PC-3 (cell line): ENCODE measurements at regions not wholly inside any gene's neighbourhood (a gene's known extent, or its start where the extent isn't known, plus 50 kb on each side); places are given as distances from the start of the nearest gene placed in this dataset.

Experiments used
- ATAC-seq: fragments of 200-7000 bp; cut with Tn5 transposase; 2 replicates; pipeline ENCODE4 v1.9.1; 2020; ENCODE audit warnings: mild to moderate bottlenecking, moderate library complexity
- BruUV-seq: library from RNA; stranded (reverse); fragments of 400-500 nt; replicated peaks from 2 replicates; lab custom pipeline; 2021; lab: Mats Ljungman, UMichigan
- CTCF ChIA-PET: fragments of 300-600 bp; sonication (Branson Sonifier 250); formaldehyde crosslinking; loops from one replicate; lab custom pipeline; 2022; ENCODE audit warnings: antibody characterized with exemption; lab: Charles Lee
- POLR2A ChIA-PET: fragments of 300-600 bp; sonication (Branson Sonifier 250); formaldehyde crosslinking; loops from one replicate; lab custom pipeline; 2022; ENCODE audit warnings: antibody characterized with exemption; ENCODE audit not compliant: unreplicated experiment; lab: Charles Lee
- DNase-seq: peaks from one replicate; pipeline ENCODE4 v3.0.0-alpha.2; 2015
- H2AFZ ChIP-seq: fragments of 300-600 bp; sonication (generic); 2 replicates; pipeline ENCODE4 v1.6.0; 2016; ENCODE audit warnings: antibody characterized with exemption, low read length
- H3F3A ChIP-seq: fragments of 300-600 bp; sonication (generic); one replicate; pipeline ENCODE4 v1.6.0; 2017; ENCODE audit warnings: antibody characterized with exemption, low read length, control low read depth, mild to moderate bottlenecking; ENCODE audit not compliant: unreplicated experiment
- H3K27ac ChIP-seq: fragments of 300-600 bp; sonication (generic); 2 replicates; pipeline ENCODE4 v1.5.1; 2016; ENCODE audit warnings: mild to moderate bottlenecking, low read length
- H3K27me3 ChIP-seq: fragments of 300-600 bp; sonication (generic); 2 replicates; pipeline ENCODE4 v1.6.1; 2016; ENCODE audit warnings: low read length, mixed read lengths
- H3K36me3 ChIP-seq: fragments of 300-600 bp; sonication (generic); 2 replicates; pipeline ENCODE4 v1.6.1; 2016; ENCODE audit warnings: low read depth, mixed run types, low read length, mixed read lengths
- H3K4me1 ChIP-seq: fragments of 300-600 bp; sonication (generic); 2 replicates; pipeline ENCODE4 v1.5.1; 2016; ENCODE audit warnings: low read length; ENCODE audit not compliant: insufficient read depth
- H3K4me2 ChIP-seq: fragments of 300-600 bp; sonication (generic); 2 replicates; pipeline ENCODE4 v1.6.0; 2016; ENCODE audit warnings: low read length
- H3K4me3 ChIP-seq: fragments of 300-600 bp; sonication (generic); 2 replicates; pipeline ENCODE4 v1.5.1; 2016; ENCODE audit warnings: mild to moderate bottlenecking, low read length, mixed read lengths
- H3K79me2 ChIP-seq: fragments of 300-600 bp; sonication (generic); 2 replicates; pipeline ENCODE4 v1.6.1; 2017; ENCODE audit warnings: low read length, mixed read lengths
- H3K9ac ChIP-seq: fragments of 300-600 bp; sonication (generic); 2 replicates; pipeline ENCODE4 v1.6.0; 2016; ENCODE audit warnings: mild to moderate bottlenecking, low read length
- H3K9me2 ChIP-seq: fragments of 300-600 bp; sonication (generic); replicated peaks from 2 replicates; pipeline ENCODE4 v1.6.1; 2016; ENCODE audit warnings: mixed run types, low read length, mixed read lengths
- H3K9me3 ChIP-seq: fragments of 300-600 bp; sonication (generic); 2 replicates; pipeline ENCODE4 v1.6.1; 2016; ENCODE audit warnings: low read length, mixed read lengths
- H4K20me1 ChIP-seq: fragments of 300-600 bp; sonication (generic); 2 replicates; pipeline ENCODE4 v1.6.1; 2016; ENCODE audit warnings: low read length, mixed read lengths
- EZH2 ChIP-seq: fragments of 300-600 bp; sonication (generic); IDR thresholded peaks from one replicate; pipeline ENCODE4 v1.6.1; 2017; ENCODE audit warnings: antibody characterized with exemption, mild to moderate bottlenecking, low read length; ENCODE audit not compliant: unreplicated experiment
- EZH2phosphoT487 ChIP-seq: fragments of 300-600 bp; sonication (generic); IDR thresholded peaks from 2 replicates; pipeline ENCODE4 v1.6.1; 2018; ENCODE audit warnings: mild to moderate bottlenecking, antibody characterized with exemption, low read length, borderline replicate concordance
- intact Hi-C: fragments of 100-400 bp; cut with micrococcal nuclease; formaldehyde crosslinking; loops from 2 replicates; pipeline ENCODE4 v1.9.0; 2023
- TF ChIP-seq, protein P1 (sequence below): fragments of 300-600 bp; sonication (generic); conservative IDR thresholded peaks from 2 replicates; pipeline ENCODE4 v1.5.1; 2017; ENCODE audit warnings: antibody characterized with exemption, low read depth, mild to moderate bottlenecking, low read length

DNA sequence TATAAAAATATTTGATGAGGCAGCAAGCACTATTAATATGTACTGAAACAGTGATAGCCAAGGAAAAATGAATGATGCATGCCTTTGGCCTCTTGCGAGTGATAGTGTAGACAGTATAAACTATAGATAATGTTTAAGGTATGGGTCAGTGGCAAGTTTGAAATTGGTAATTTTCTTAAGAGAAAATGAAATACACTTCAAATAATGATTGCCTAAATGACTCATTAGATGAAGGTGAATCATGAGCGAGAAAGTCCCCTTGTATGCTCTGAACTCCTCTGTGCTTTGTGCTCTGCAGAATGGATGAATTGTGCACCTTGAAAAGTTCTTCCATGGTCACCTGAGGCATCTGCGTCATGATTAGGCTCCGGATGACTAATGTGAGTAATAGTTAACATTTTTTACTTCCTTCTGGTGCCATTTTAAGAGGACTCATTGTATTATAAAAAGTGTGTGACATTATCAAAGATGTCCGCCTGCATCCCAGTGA lies 84.9 kb upstream of the RTL1 start:
- Histone ChIP-seq H3K9me2 (no peaks in the 10 kb centered on the region), H3K9me3 (no peaks in the 10 kb centered on the region), H3K36me3 (no peaks in the 10 kb centered on the region), H3K79me2 (no peaks in the 10 kb centered on the region), H3K4me2 (peak overlapping the region; percentile 66), H3K27ac (peak overlapping the region; percentile 98), H3F3A (no peaks in the 10 kb centered on the region), H3K9ac (peak overlapping the region; percentile 77), H2AFZ (peak overlapping the region; percentile 36; the same call in 1 of the 2 replicates), H3K27me3 (no peaks in the 10 kb centered on the region), H3K4me3 (no peak overlapping the region), H4K20me1 (no peaks in the 10 kb centered on the region), H3K4me1 (peaks cover 48% of the 10 kb centered on the region)
- CTCF ChIA-PET, result no interaction called here
- POLR2A ChIA-PET, result no interaction called here
- BruUV-seq, result no TSS peak
- intact Hi-C loops, result loop anchor here (5.0 to 10.0 kb wide), 3 partner anchors 69 to 224 kb away; no protein-coding TSS in a partner anchor
- ATAC-seq, result peak; percentile 95
- no peak for TF ChIP-seq EZH2phosphoT487
- no peak for TF ChIP-seq EZH2
- TF ChIP-seq, protein P1, sequence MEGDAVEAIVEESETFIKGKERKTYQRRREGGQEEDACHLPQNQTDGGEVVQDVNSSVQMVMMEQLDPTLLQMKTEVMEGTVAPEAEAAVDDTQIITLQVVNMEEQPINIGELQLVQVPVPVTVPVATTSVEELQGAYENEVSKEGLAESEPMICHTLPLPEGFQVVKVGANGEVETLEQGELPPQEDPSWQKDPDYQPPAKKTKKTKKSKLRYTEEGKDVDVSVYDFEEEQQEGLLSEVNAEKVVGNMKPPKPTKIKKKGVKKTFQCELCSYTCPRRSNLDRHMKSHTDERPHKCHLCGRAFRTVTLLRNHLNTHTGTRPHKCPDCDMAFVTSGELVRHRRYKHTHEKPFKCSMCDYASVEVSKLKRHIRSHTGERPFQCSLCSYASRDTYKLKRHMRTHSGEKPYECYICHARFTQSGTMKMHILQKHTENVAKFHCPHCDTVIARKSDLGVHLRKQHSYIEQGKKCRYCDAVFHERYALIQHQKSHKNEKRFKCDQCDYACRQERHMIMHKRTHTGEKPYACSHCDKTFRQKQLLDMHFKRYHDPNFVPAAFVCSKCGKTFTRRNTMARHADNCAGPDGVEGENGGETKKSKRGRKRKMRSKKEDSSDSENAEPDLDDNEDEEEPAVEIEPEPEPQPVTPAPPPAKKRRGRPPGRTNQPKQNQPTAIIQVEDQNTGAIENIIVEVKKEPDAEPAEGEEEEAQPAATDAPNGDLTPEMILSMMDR, result no peak
- DNase-seq, result peak; percentile 94

GRCh38 chr14:100988956-100989355 lies 85.4 kb upstream of the RTL1 start:
- Histone ChIP-seq H3K27ac (peak overlapping the region; percentile 98), H3K36me3 (no peaks in the 10 kb centered on the region), H3K4me1 (peaks cover 49% of the 10 kb centered on the region), H3K27me3 (no peaks in the 10 kb centered on the region), H3K9ac (peak overlapping the region; percentile 63), H2AFZ (peak overlapping the region; percentile 36), H3K4me3 (no peak overlapping the region), H4K20me1 (no peaks in the 10 kb centered on the region), H3K79me2 (no peaks in the 10 kb centered on the region), H3K9me2 (no peaks in the 10 kb centered on the region), H3K4me2 (peak overlapping the region; percentile 33), H3K9me3 (no peaks in the 10 kb centered on the region), H3F3A (no peaks in the 10 kb centered on the region)
- BruUV-seq, result no TSS peak
- ChIA-PET CTCF (no interaction called here), POLR2A (no interaction called here)
- no peak for DNase-seq
- ATAC-seq, result no peak
- intact Hi-C loops, result loop anchor here (5.0 to 10.0 kb wide), 3 partner anchors 68 to 224 kb away; no protein-coding TSS in a partner anchor
- TF ChIP-seq EZH2phosphoT487, result no peak
- TF ChIP-seq, protein P1, result no peak
- TF ChIP-seq EZH2, result no peak

GRCh38 chr14:100989924-100990323 lies 86.4 kb upstream of the RTL1 start:
- no peaks in the 10 kb centered on the region for H3K79me2 ChIP-seq
- no peaks in the 10 kb centered on the region for H3K36me3 ChIP-seq
- DNase-seq (no peak), ATAC-seq (no peak)
- no peaks in the 10 kb centered on the region for H3K27me3 ChIP-seq
- POLR2A ChIA-PET, result no interaction called here
- no peaks in the 10 kb centered on the region for H4K20me1 ChIP-seq
- H3K9me3 ChIP-seq, result no peaks in the 10 kb centered on the region
- no TSS peak for BruUV-seq
- CTCF ChIA-PET, result no interaction called here
- no peaks in the 10 kb centered on the region for H3F3A ChIP-seq
- no peak overlapping the region for H2AFZ ChIP-seq
- no peak overlapping the region for H3K4me3 ChIP-seq
- H3K9ac ChIP-seq, result peak overlapping the region; percentile 63; the same call in 1 of the 2 replicates
- H3K9me2 ChIP-seq, result no peaks in the 10 kb centered on the region
- intact Hi-C loops, result loop anchor here (5.0 to 10.0 kb wide), 3 partner anchors 67 to 225 kb away; no protein-coding TSS in a partner anchor
- H3K4me2 ChIP-seq, result no peak overlapping the region
- H3K27ac ChIP-seq, result peak overlapping the region; percentile 98
- H3K4me1 ChIP-seq, result peaks cover 47% of the 10 kb centered on the region
- TF ChIP-seq, protein P1, result no peak
- no peak for TF ChIP-seq EZH2
- TF ChIP-seq EZH2phosphoT487, result no peak
